Upper lobe of right lung (tissue), 1 donor: ENCODE measurements at regions not wholly inside any gene's neighbourhood (a gene's known extent, or its start where the extent isn't known, plus 50 kb on each side); places are given as distances from the start of the nearest gene placed in this dataset.
A peak's percentile ranks its signal among the peaks of the same experiment; 100 is the strongest.

ENCODE experiments used
- ATAC-seq: fragments of 200-7000 bp; cut with Tn5 transposase; one replicate; pipeline ENCODE4 v1.9.1; 2020; ENCODE audit warnings: mild to moderate bottlenecking, moderate library complexity
- DNase-seq: peaks from one replicate; pipeline ENCODE4 v3.0.0-alpha.2; 2020
- H3K27ac ChIP-seq: fragments of 200-600 bp; one replicate; pipeline ENCODE4 v1.8.0; 2022
- H3K27me3 ChIP-seq: fragments of 200-600 bp; one replicate; pipeline ENCODE4 v1.8.0; 2022; ENCODE audit warnings: mild to moderate bottlenecking
- H3K36me3 ChIP-seq: fragments of 200-600 bp; one replicate; pipeline ENCODE4 v1.8.0; 2022
- H3K4me1 ChIP-seq: fragments of 200-600 bp; one replicate; pipeline ENCODE4 v1.8.0; 2022
- H3K4me3 ChIP-seq: fragments of 200-600 bp; one replicate; pipeline ENCODE4 v1.8.0; 2022; ENCODE audit warnings: mild to moderate bottlenecking
- H3K9me3 ChIP-seq: fragments of 200-600 bp; one replicate; pipeline ENCODE4 v1.8.0; 2022
- CTCF ChIP-seq: fragments of 200-600 bp; IDR thresholded peaks from one replicate; pipeline ENCODE4 v1.8.0; 2022; ENCODE audit warnings: antibody characterized with exemption
- intact Hi-C: fragments of 100-400 bp; cut with DNase I; formaldehyde crosslinking; loops from one replicate; pipeline ENCODE4 v1.11.0; 2022
- donor health status: DM: no; HTN: yes; CAD: no; lungs with severe emphysema.

GRCh38 chr16:66150698-66151482, 215.6 kb upstream of the CDH5 start:
- no peaks in the 10 kb centered on the region for H3K9me3 ChIP-seq
- TF ChIP-seq CTCF: no peak
- no peak overlapping the region for H3K4me3 ChIP-seq
- H3K36me3 ChIP-seq: no peaks in the 10 kb centered on the region
- peak overlapping the region; percentile 75 for H3K27ac ChIP-seq
- H3K4me1 ChIP-seq: peaks cover 13% of the 10 kb centered on the region
- intact Hi-C loops: no loop called here
- no peak for DNase-seq
- H3K27me3 ChIP-seq: no peaks in the 10 kb centered on the region
- ATAC-seq: peak; percentile 69

DNA sequence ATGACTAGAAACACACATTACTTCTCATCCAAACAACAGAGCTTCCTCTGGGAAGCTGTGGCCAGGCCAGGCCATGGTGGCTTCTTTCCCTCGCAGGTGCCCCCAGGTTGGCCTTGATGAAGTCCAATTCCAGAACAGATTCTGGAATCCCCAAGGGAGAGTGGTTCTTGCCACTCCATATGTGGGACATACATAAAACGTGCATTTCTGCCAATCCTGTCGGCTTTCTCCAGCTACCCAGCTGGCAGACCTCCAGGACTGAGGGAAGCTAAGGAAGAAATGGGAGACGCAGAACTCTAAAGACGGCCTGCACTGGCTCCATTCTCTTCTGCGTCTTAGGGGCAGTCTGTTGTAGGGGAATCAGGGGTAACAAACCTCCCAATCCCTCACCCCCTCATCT, 219.2 kb upstream of the CDH5 start:
- no peak overlapping the region for H3K27ac ChIP-seq
- H3K9me3 ChIP-seq: no peaks in the 10 kb centered on the region
- TF ChIP-seq CTCF: no peak
- H3K36me3 ChIP-seq: no peaks in the 10 kb centered on the region
- no peaks in the 10 kb centered on the region for H3K27me3 ChIP-seq
- peaks cover 13% of the 10 kb centered on the region for H3K4me1 ChIP-seq
- DNase-seq (no peak), ATAC-seq (no peak)
- intact Hi-C loops: no loop called here
- H3K4me3 ChIP-seq: no peak overlapping the region

DNA sequence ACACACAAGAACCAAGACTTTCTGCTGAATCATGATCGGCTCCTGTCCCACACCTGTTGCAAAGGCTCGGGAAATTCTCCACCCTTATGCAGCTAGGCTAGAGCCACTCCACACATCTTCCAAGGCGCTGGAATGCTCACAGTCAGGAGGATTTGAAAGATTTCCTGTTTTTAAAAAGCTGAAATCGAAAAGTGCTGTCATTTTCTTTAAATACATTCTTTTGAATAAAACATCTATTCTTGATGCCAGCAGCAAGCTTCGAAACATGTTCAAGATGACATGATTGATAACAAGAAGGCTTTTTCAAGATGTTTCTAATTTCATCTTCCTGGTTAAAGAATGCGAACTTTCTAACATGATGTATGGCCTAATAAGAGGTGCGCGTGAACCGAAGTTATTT, 219.7 kb upstream of the CDH5 start:
- intact Hi-C loops: no loop called here
- H3K27ac ChIP-seq: peak overlapping the region; percentile 19
- H3K4me1 ChIP-seq: peaks cover 13% of the 10 kb centered on the region
- H3K9me3 ChIP-seq: no peaks in the 10 kb centered on the region
- H3K27me3 ChIP-seq: no peaks in the 10 kb centered on the region
- TF ChIP-seq CTCF: no peak
- ATAC-seq (no peak), DNase-seq (no peak)
- no peaks in the 10 kb centered on the region for H3K36me3 ChIP-seq
- H3K4me3 ChIP-seq: no peak overlapping the region

DNA sequence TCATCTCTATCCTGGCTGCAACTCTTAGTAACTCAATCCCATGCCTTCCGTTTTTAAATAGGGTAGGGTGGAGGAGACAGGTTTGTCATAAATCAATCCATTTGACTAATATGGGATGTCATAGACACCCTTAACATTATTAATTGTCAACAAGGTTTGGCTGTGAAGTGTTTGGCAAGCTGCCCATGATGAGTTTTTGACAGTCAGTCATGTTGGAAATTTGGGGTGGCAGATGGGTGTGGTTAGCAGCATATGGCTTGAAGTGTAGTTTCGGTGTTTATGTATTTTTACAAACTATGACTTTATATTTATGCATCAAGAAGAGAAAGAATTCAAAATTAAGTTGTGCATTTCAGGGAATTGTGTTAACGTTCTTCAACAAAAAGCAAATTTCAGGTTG, 221.8 kb upstream of the CDH5 start:
- no peaks in the 10 kb centered on the region for H3K36me3 ChIP-seq
- intact Hi-C loops: no loop called here
- H3K27ac ChIP-seq: no peak overlapping the region
- no peak for TF ChIP-seq CTCF
- DNase-seq: no peak
- no peaks in the 10 kb centered on the region for H3K27me3 ChIP-seq
- no peaks in the 10 kb centered on the region for H3K4me1 ChIP-seq
- no peak for ATAC-seq
- no peaks in the 10 kb centered on the region for H3K9me3 ChIP-seq
- no peak overlapping the region for H3K4me3 ChIP-seq

GRCh38 chr16:66143415-66143814, 223.1 kb upstream of the CDH5 start:
- TF ChIP-seq CTCF: no peak

More at GRCh38 chr16:66143415-66143814, 223.1 kb upstream of the CDH5 start:
- no peaks in the 10 kb centered on the region for H3K27me3 ChIP-seq
- no peaks in the 10 kb centered on the region for H3K4me1 ChIP-seq
- DNase-seq (no peak), ATAC-seq (no peak)
- no peaks in the 10 kb centered on the region for H3K36me3 ChIP-seq
- no peaks in the 10 kb centered on the region for H3K9me3 ChIP-seq
- no peak overlapping the region for H3K4me3 ChIP-seq
- no peak overlapping the region for H3K27ac ChIP-seq
- intact Hi-C loops: no loop called here
